ENCODE measurements at regions not wholly inside any gene's neighbourhood (a gene's known extent, or its start where the extent isn't known, plus 50 kb on each side); places are given as distances from the start of the nearest gene placed in this dataset.

DNA sequence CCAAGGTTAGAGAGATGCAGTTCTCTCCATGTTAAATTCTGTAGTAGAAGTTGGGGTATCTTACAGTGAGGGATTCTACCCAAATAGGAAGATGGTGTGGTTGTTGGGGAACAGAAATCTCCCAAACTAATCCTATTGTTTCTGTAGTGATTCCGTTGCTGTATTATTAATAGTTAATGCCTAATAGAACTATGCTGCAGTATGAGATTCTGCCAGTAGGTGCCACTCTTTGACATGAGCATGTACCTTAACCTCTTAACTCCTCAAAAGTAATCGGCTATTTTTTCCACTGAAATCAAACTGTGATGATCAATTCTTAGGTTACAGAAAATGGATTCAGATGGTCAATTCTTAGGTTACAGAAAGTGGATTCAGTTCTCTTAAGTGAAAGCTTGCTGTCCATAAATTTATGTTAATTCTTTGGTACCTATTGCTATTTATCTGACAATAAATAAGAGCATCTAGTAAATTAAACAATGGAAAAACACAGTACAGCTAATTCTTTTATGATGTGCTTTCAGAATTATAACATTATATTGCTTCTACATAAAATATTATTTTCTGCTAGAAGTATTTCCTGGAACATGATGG, 97.9 kb upstream of the DLX2 start:
- H3K4me1 ChIP-seq: peaks cover 0 to 5% (median 0%) of the 10 kb centered on the region in 6 donors
- H3K27ac ChIP-seq: no peak overlapping the region
- WGBS, 5 donors: 81 to 92% (median 86%) methylated on average over 2 of the region's 2 CpGs
- H3K27me3 ChIP-seq (replicated peaks in 1 of 7): peaks cover 0 to 9% (median 0%) of the 10 kb centered on the region in 7 donors
- intact Hi-C loops (cut with DNase I; ENCODE audit: low total_unique reads): no loop called here
- no peak for DNase-seq
- TF ChIP-seq, protein P1, sequence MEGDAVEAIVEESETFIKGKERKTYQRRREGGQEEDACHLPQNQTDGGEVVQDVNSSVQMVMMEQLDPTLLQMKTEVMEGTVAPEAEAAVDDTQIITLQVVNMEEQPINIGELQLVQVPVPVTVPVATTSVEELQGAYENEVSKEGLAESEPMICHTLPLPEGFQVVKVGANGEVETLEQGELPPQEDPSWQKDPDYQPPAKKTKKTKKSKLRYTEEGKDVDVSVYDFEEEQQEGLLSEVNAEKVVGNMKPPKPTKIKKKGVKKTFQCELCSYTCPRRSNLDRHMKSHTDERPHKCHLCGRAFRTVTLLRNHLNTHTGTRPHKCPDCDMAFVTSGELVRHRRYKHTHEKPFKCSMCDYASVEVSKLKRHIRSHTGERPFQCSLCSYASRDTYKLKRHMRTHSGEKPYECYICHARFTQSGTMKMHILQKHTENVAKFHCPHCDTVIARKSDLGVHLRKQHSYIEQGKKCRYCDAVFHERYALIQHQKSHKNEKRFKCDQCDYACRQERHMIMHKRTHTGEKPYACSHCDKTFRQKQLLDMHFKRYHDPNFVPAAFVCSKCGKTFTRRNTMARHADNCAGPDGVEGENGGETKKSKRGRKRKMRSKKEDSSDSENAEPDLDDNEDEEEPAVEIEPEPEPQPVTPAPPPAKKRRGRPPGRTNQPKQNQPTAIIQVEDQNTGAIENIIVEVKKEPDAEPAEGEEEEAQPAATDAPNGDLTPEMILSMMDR (IDR thresholded peaks at IDR 0.05 in 8 of 11, conservative IDR thresholded peaks at IDR 0.05 in 3 of 11): peak in 9 of 11 experiments; percentile 14 to 44 (median 37)
- TF ChIP-seq POLR2AphosphoS5 (IDR thresholded peaks at IDR 0.05) (no peak), POLR2A (IDR thresholded peaks at IDR 0.05) (no peak)
- peaks cover 0 to 26% (median 18%) of the 10 kb centered on the region in 8 donors for H3K9me3 ChIP-seq
- H3K36me3 ChIP-seq: no peaks in the 10 kb centered on the region
- no peak overlapping the region for H3K4me3 ChIP-seq

DNA sequence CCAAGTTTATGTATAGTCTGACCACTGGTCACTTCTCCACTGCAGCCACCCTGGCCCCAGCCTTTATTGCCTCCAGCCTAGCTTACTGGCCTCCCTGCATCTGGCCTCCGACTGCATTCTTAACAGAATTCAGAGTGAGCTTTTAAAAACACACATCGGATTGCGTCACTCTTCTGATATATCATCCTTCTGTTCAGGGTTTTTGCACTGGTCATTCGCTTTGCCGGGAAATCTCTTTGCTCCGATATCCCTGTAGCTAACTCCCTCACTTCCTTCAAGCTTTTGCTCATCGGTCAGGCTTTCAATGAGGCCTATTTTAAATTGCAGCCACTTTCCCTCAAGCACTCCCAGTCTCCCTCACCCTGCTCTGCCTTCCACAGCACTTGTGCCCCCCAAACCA, 101.6 kb upstream of the DLX2 start:
- TF ChIP-seq POLR2AphosphoS5 (IDR thresholded peaks at IDR 0.05) (no peak), POLR2A (IDR thresholded peaks at IDR 0.05) (no peak)
- TF ChIP-seq, protein P1 (IDR thresholded peaks at IDR 0.05 in 8 of 11, conservative IDR thresholded peaks at IDR 0.05 in 3 of 11): no peak
- Histone ChIP-seq H3K27ac (no peak overlapping the region), H3K36me3 (no peaks in the 10 kb centered on the region), H3K9me3 (peaks cover 0 to 17% (median 15%) of the 10 kb centered on the region in 8 donors), H3K4me1 (peaks cover 0 to 13% (median 9%) of the 10 kb centered on the region in 6 donors), H3K27me3 (replicated peaks in 1 of 7) (no peaks in the 10 kb centered on the region), H3K4me3 (no peak overlapping the region)
- WGBS, 5 donors: 76 to 91% (median 82%) methylated on average over 7 of the region's 7 CpGs
- intact Hi-C loops (cut with DNase I; ENCODE audit: low total_unique reads): no loop called here
- DNase-seq: no peak

DNA sequence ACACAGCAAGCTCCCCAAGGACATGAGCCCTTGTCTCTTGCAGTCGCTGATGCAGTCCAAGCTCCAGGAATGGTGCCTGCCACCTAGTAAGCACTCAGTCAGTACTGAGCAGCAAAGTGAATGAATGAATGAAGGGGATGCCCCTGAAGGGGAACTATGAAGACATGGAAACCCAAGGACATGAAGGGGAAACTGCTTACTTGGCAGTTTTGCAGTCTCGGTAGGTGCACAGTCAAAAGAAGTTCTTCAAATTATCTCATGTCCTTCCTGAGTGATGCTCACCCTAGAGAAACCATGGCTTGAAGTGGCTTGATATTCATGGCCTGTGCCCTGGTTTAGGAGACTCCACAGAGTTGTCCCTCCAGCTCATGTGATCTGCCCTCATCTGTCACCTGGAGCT, 102.1 kb upstream of the DLX2 start:
- TF ChIP-seq POLR2AphosphoS5 (IDR thresholded peaks at IDR 0.05) (no peak), POLR2A (IDR thresholded peaks at IDR 0.05) (no peak)
- TF ChIP-seq, protein P1 (IDR thresholded peaks at IDR 0.05 in 8 of 11, conservative IDR thresholded peaks at IDR 0.05 in 3 of 11): no peak
- no peak overlapping the region for H3K27ac ChIP-seq
- no peaks in the 10 kb centered on the region for H3K27me3 ChIP-seq (replicated peaks in 1 of 7)
- 59 to 77% (median 62%) methylated on average over 2 of the region's 2 CpGs for WGBS, 5 donors
- peaks cover 0 to 17% (median 14%) of the 10 kb centered on the region in 6 donors for H3K4me1 ChIP-seq
- no peak overlapping the region for H3K4me3 ChIP-seq
- H3K9me3 ChIP-seq: peaks cover 0 to 13% (median 11%) of the 10 kb centered on the region in 8 donors
- H3K36me3 ChIP-seq: no peaks in the 10 kb centered on the region
- no peak for DNase-seq
- intact Hi-C loops (cut with DNase I; ENCODE audit: low total_unique reads): no loop called here

DNA sequence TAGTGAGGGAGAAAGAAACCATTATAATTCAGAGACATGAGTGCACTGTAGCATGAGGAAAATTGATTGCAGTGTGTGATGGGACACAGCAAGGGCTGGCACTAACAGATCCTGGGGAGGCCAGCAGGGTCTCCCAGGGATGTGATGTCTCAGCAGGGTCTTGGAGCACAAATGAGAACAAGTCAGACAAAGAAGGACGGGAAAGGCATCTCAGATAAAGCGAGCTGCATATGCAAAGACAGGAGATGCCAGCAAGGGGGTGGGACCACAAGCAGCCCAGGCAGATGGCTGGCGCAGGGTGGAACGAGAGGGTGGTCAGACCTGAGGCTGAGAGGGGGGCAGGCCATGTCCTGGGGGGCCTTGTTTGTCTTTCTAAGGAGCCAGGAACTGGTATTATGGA, 102.6 kb upstream of the DLX2 start:
- Histone ChIP-seq H3K27ac (no peak overlapping the region), H3K27me3 (replicated peaks in 1 of 7) (no peaks in the 10 kb centered on the region), H3K4me3 (no peak overlapping the region), H3K4me1 (peaks cover 0 to 20% (median 14%) of the 10 kb centered on the region in 6 donors), H3K36me3 (no peaks in the 10 kb centered on the region), H3K9me3 (peaks cover 0 to 8% (median 6%) of the 10 kb centered on the region in 8 donors)
- TF ChIP-seq, protein P1 (IDR thresholded peaks at IDR 0.05 in 8 of 11, conservative IDR thresholded peaks at IDR 0.05 in 3 of 11): no peak
- no peak for TF ChIP-seq POLR2AphosphoS5 (IDR thresholded peaks at IDR 0.05)
- no peak for TF ChIP-seq POLR2A (IDR thresholded peaks at IDR 0.05)
- intact Hi-C loops (cut with DNase I; ENCODE audit: low total_unique reads): no loop called here
- no peak for DNase-seq
- 64 to 81% (median 70%) methylated on average over 4 of the region's 4 CpGs for WGBS, 5 donors

All from spleen (tissue), 11 donors.